ENCODE measurements at regions not wholly inside any gene's neighbourhood (a gene's known extent, or its start where the extent isn't known, plus 50 kb on each side); places are given as distances from the start of the nearest gene placed in this dataset.

- no peak for TF ChIP-seq CTCF (IDR thresholded peaks at IDR 0.05)
- no peak for TF ChIP-seq POLR2A (IDR thresholded peaks at IDR 0.05)
- TF ChIP-seq POLR2AphosphoS5 (IDR thresholded peaks at IDR 0.05): no peak
Observed at GRCh38 chr13:90706631-90707030, 640.9 kb upstream of the MIR17HG start.
